ENCODE measurements at regions not wholly inside any gene's neighbourhood (a gene's known extent, or its start where the extent isn't known, plus 50 kb on each side); places are given as distances from the start of the nearest gene placed in this dataset.
A peak's percentile ranks its signal among the peaks of the same experiment; 100 is the strongest.

GRCh38 chr19:28815257-28815656, 397.7 kb downstream of the UQCRFS1 start:
- Histone ChIP-seq H3K9ac (ENCODE audit: low read depth in 1 of 3, low read length in 3 of 3) (no peak overlapping the region), H3K4me3 (ENCODE audit: low read length in 3 of 3) (no peak overlapping the region), H3K27ac (ENCODE audit: low read depth, low read length) (no peak overlapping the region), H3K27me3 (ENCODE audit: control insufficient read depth in 3 of 3, insufficient read depth in 3 of 3, low read length in 3 of 3) (no peaks in the 10 kb centered on the region), H3K36me3 (ENCODE audit: control insufficient read depth in 3 of 3, insufficient read depth in 3 of 3, low read length in 3 of 3) (no peaks in the 10 kb centered on the region), H3K4me1 (ENCODE audit: control insufficient read depth in 3 of 3, insufficient read depth in 3 of 3, low read length in 3 of 3) (no peaks in the 10 kb centered on the region), H3K9me3 (ENCODE audit: control insufficient read depth in 3 of 3, low read length in 3 of 3) (no peaks in the 10 kb centered on the region)

- no peaks in the 10 kb centered on the region for H3K9me3 ChIP-seq (ENCODE audit: control insufficient read depth in 3 of 3, low read length in 3 of 3)
- H3K27ac ChIP-seq (ENCODE audit: low read depth, low read length) = no peak overlapping the region
- H3K27me3 ChIP-seq (ENCODE audit: control insufficient read depth in 3 of 3, insufficient read depth in 3 of 3, low read length in 3 of 3) = peaks cover 5 to 16% (median 14%) of the 10 kb centered on the region in 3 donors
- H3K9ac ChIP-seq (ENCODE audit: low read depth in 1 of 3, low read length in 3 of 3) = no peak overlapping the region
- no peak overlapping the region for H3K4me3 ChIP-seq (ENCODE audit: low read length in 3 of 3)
- no peaks in the 10 kb centered on the region for H3K36me3 ChIP-seq (ENCODE audit: control insufficient read depth in 3 of 3, insufficient read depth in 3 of 3, low read length in 3 of 3)
- no peaks in the 10 kb centered on the region for H3K4me1 ChIP-seq (ENCODE audit: control insufficient read depth in 3 of 3, insufficient read depth in 3 of 3, low read length in 3 of 3)
Measured at GRCh38 chr19:28794301-28794700, 418.6 kb downstream of the UQCRFS1 start.

- Histone ChIP-seq H3K4me3 (ENCODE audit: low read length in 3 of 3) (no peak overlapping the region), H3K27ac (ENCODE audit: low read depth, low read length) (no peak overlapping the region), H3K27me3 (ENCODE audit: control insufficient read depth in 3 of 3, insufficient read depth in 3 of 3, low read length in 3 of 3) (peaks cover 5 to 16% (median 14%) of the 10 kb centered on the region in 3 donors), H3K9ac (ENCODE audit: low read depth in 1 of 3, low read length in 3 of 3) (no peak overlapping the region), H3K36me3 (ENCODE audit: control insufficient read depth in 3 of 3, insufficient read depth in 3 of 3, low read length in 3 of 3) (no peaks in the 10 kb centered on the region), H3K4me1 (ENCODE audit: control insufficient read depth in 3 of 3, insufficient read depth in 3 of 3, low read length in 3 of 3) (no peaks in the 10 kb centered on the region), H3K9me3 (ENCODE audit: control insufficient read depth in 3 of 3, low read length in 3 of 3) (no peaks in the 10 kb centered on the region)
Measured at GRCh38 chr19:28793391-28794168, 419.4 kb downstream of the UQCRFS1 start.

GRCh38 chr19:28785971-28786370, 427.0 kb downstream of the UQCRFS1 start:
- Histone ChIP-seq H3K9ac (ENCODE audit: low read depth in 1 of 3, low read length in 3 of 3) (no peak overlapping the region), H3K36me3 (ENCODE audit: control insufficient read depth in 3 of 3, insufficient read depth in 3 of 3, low read length in 3 of 3) (no peaks in the 10 kb centered on the region), H3K27ac (ENCODE audit: low read depth, low read length) (no peak overlapping the region), H3K4me1 (ENCODE audit: control insufficient read depth in 3 of 3, insufficient read depth in 3 of 3, low read length in 3 of 3) (no peaks in the 10 kb centered on the region), H3K4me3 (ENCODE audit: low read length in 3 of 3) (no peak overlapping the region), H3K27me3 (ENCODE audit: control insufficient read depth in 3 of 3, insufficient read depth in 3 of 3, low read length in 3 of 3) (no peaks in the 10 kb centered on the region), H3K9me3 (ENCODE audit: control insufficient read depth in 3 of 3, low read length in 3 of 3) (peaks cover 0 to 10% (median 4%) of the 10 kb centered on the region in 3 donors)

- H3K4me3 ChIP-seq (ENCODE audit: low read length in 3 of 3) = no peak overlapping the region
- H3K4me1 ChIP-seq (ENCODE audit: control insufficient read depth in 3 of 3, insufficient read depth in 3 of 3, low read length in 3 of 3) = no peaks in the 10 kb centered on the region
- peaks cover 0 to 2% (median 0%) of the 10 kb centered on the region in 3 donors for H3K9me3 ChIP-seq (ENCODE audit: control insufficient read depth in 3 of 3, low read length in 3 of 3)
Measured at GRCh38 chr19:28764066-28764465, 448.9 kb downstream of the UQCRFS1 start.

GRCh38 chr19:28746478-28746877, 466.5 kb downstream of the UQCRFS1 start:
- Histone ChIP-seq H3K4me3 (ENCODE audit: low read length in 3 of 3) (no peak overlapping the region), H3K9me3 (ENCODE audit: control insufficient read depth in 3 of 3, low read length in 3 of 3) (no peaks in the 10 kb centered on the region), H3K27me3 (ENCODE audit: control insufficient read depth in 3 of 3, insufficient read depth in 3 of 3, low read length in 3 of 3) (no peaks in the 10 kb centered on the region)

More at GRCh38 chr19:28764066-28764465, 448.9 kb downstream of the UQCRFS1 start:
- Histone ChIP-seq H3K9ac (ENCODE audit: low read depth in 1 of 3, low read length in 3 of 3) (no peak overlapping the region), H3K27ac (ENCODE audit: low read depth, low read length) (no peak overlapping the region), H3K27me3 (ENCODE audit: control insufficient read depth in 3 of 3, insufficient read depth in 3 of 3, low read length in 3 of 3) (no peaks in the 10 kb centered on the region), H3K36me3 (ENCODE audit: control insufficient read depth in 3 of 3, insufficient read depth in 3 of 3, low read length in 3 of 3) (no peaks in the 10 kb centered on the region)

GRCh38 chr19:28744943-28745342, 468.0 kb downstream of the UQCRFS1 start:
- H3K4me3 ChIP-seq (ENCODE audit: low read length in 3 of 3) = no peak overlapping the region

More at GRCh38 chr19:28746478-28746877, 466.5 kb downstream of the UQCRFS1 start:
- Histone ChIP-seq H3K27ac (ENCODE audit: low read depth, low read length) (no peak overlapping the region), H3K4me1 (ENCODE audit: control insufficient read depth in 3 of 3, insufficient read depth in 3 of 3, low read length in 3 of 3) (no peaks in the 10 kb centered on the region), H3K9ac (ENCODE audit: low read depth in 1 of 3, low read length in 3 of 3) (no peak overlapping the region), H3K36me3 (ENCODE audit: control insufficient read depth in 3 of 3, insufficient read depth in 3 of 3, low read length in 3 of 3) (no peaks in the 10 kb centered on the region)

GRCh38 chr19:28744014-28744413, 468.9 kb downstream of the UQCRFS1 start:
- no peaks in the 10 kb centered on the region for H3K9me3 ChIP-seq (ENCODE audit: control insufficient read depth in 3 of 3, low read length in 3 of 3)
- no peaks in the 10 kb centered on the region for H3K36me3 ChIP-seq (ENCODE audit: control insufficient read depth in 3 of 3, insufficient read depth in 3 of 3, low read length in 3 of 3)
- H3K27ac ChIP-seq (ENCODE audit: low read depth, low read length) = no peak overlapping the region
- H3K4me1 ChIP-seq (ENCODE audit: control insufficient read depth in 3 of 3, insufficient read depth in 3 of 3, low read length in 3 of 3) = no peaks in the 10 kb centered on the region
- H3K4me3 ChIP-seq (ENCODE audit: low read length in 3 of 3) = no peak overlapping the region
- H3K9ac ChIP-seq (ENCODE audit: low read depth in 1 of 3, low read length in 3 of 3) = no peak overlapping the region
- no peaks in the 10 kb centered on the region for H3K27me3 ChIP-seq (ENCODE audit: control insufficient read depth in 3 of 3, insufficient read depth in 3 of 3, low read length in 3 of 3)

More at GRCh38 chr19:28744943-28745342, 468.0 kb downstream of the UQCRFS1 start:
- Histone ChIP-seq H3K36me3 (ENCODE audit: control insufficient read depth in 3 of 3, insufficient read depth in 3 of 3, low read length in 3 of 3) (no peaks in the 10 kb centered on the region), H3K27ac (ENCODE audit: low read depth, low read length) (no peak overlapping the region), H3K9me3 (ENCODE audit: control insufficient read depth in 3 of 3, low read length in 3 of 3) (no peaks in the 10 kb centered on the region), H3K4me1 (ENCODE audit: control insufficient read depth in 3 of 3, insufficient read depth in 3 of 3, low read length in 3 of 3) (no peaks in the 10 kb centered on the region), H3K27me3 (ENCODE audit: control insufficient read depth in 3 of 3, insufficient read depth in 3 of 3, low read length in 3 of 3) (no peaks in the 10 kb centered on the region), H3K9ac (ENCODE audit: low read depth in 1 of 3, low read length in 3 of 3) (no peak overlapping the region)

GRCh38 chr19:28737021-28737895, 475.7 kb downstream of the UQCRFS1 start:
- no peaks in the 10 kb centered on the region for H3K36me3 ChIP-seq (ENCODE audit: control insufficient read depth in 3 of 3, insufficient read depth in 3 of 3, low read length in 3 of 3)
- H3K4me1 ChIP-seq (ENCODE audit: control insufficient read depth in 3 of 3, insufficient read depth in 3 of 3, low read length in 3 of 3) = peaks cover 3 to 8% (median 6%) of the 10 kb centered on the region in 3 donors
- H3K27ac ChIP-seq (ENCODE audit: low read depth, low read length) = no peak overlapping the region
- no peaks in the 10 kb centered on the region for H3K9me3 ChIP-seq (ENCODE audit: control insufficient read depth in 3 of 3, low read length in 3 of 3)
- H3K4me3 ChIP-seq (ENCODE audit: low read length in 3 of 3) = peak overlapping the region in 2 of 3 donors; percentile 8 to 15
- peak overlapping the region; percentile 35 to 69 (median 55) for H3K9ac ChIP-seq (ENCODE audit: low read depth in 1 of 3, low read length in 3 of 3)
- no peaks in the 10 kb centered on the region for H3K27me3 ChIP-seq (ENCODE audit: control insufficient read depth in 3 of 3, insufficient read depth in 3 of 3, low read length in 3 of 3)

GRCh38 chr19:28736528-28736927, 476.4 kb downstream of the UQCRFS1 start:
- peak overlapping the region in 2 of 3 donors; percentile 8 to 15 for H3K4me3 ChIP-seq (ENCODE audit: low read length in 3 of 3)
- no peaks in the 10 kb centered on the region for H3K27me3 ChIP-seq (ENCODE audit: control insufficient read depth in 3 of 3, insufficient read depth in 3 of 3, low read length in 3 of 3)
- H3K9ac ChIP-seq (ENCODE audit: low read depth in 1 of 3, low read length in 3 of 3) = peak overlapping the region; percentile 35 to 69 (median 55)
- H3K27ac ChIP-seq (ENCODE audit: low read depth, low read length) = no peak overlapping the region
- peaks cover 3 to 8% (median 6%) of the 10 kb centered on the region in 3 donors for H3K4me1 ChIP-seq (ENCODE audit: control insufficient read depth in 3 of 3, insufficient read depth in 3 of 3, low read length in 3 of 3)
- no peaks in the 10 kb centered on the region for H3K9me3 ChIP-seq (ENCODE audit: control insufficient read depth in 3 of 3, low read length in 3 of 3)
- no peaks in the 10 kb centered on the region for H3K36me3 ChIP-seq (ENCODE audit: control insufficient read depth in 3 of 3, insufficient read depth in 3 of 3, low read length in 3 of 3)
